NCI-H1048 (cell line): ENCODE measurements at regions not wholly inside any gene's neighbourhood (a gene's known extent, or its start where the extent isn't known, plus 50 kb on each side); places are given as distances from the start of the nearest gene placed in this dataset.

Experiments
- DNase-seq: peaks from one replicate; lab custom pipeline; 2025; lab: John Stamatoyannopoulos, UW

- DNase-seq: no peak
Measured at GRCh38 chr13:59483501-59484145, 680.1 kb downstream of the DIAPH3 start.

GRCh38 chr13:59487883-59488282 is 675.8 kb downstream of the DIAPH3 start:
- DNase-seq: no peak

GRCh38 chr13:59488436-59488835 is 675.3 kb downstream of the DIAPH3 start:
- DNase-seq: no peak

GRCh38 chr13:59490651-59491050 is 673.1 kb downstream of the DIAPH3 start:
- DNase-seq: no peak

- no peak for DNase-seq
Measured at GRCh38 chr13:59492030-59492636, 671.6 kb downstream of the DIAPH3 start.

GRCh38 chr13:59493436-59493965 is 670.2 kb downstream of the DIAPH3 start:
- no peak for DNase-seq

- DNase-seq: no peak
Measured at GRCh38 chr13:59494151-59494550, 669.6 kb downstream of the DIAPH3 start.

- no peak for DNase-seq
Measured at GRCh38 chr13:59494560-59494970, 669.2 kb downstream of the DIAPH3 start.

GRCh38 chr13:59495299-59495698 is 668.4 kb downstream of the DIAPH3 start:
- DNase-seq: no peak

GRCh38 chr13:59495936-59496512 is 667.7 kb downstream of the DIAPH3 start:
- DNase-seq: no peak

GRCh38 chr13:59497621-59498247 is 666.0 kb downstream of the DIAPH3 start:
- DNase-seq: no peak

- no peak for DNase-seq
Measured at GRCh38 chr13:59501004-59501403, 662.7 kb downstream of the DIAPH3 start.

- DNase-seq: no peak
Measured at GRCh38 chr13:59504407-59504806, 659.3 kb downstream of the DIAPH3 start.

- DNase-seq: no peak
Measured at GRCh38 chr13:59510386-59510785, 653.3 kb downstream of the DIAPH3 start.

- DNase-seq: no peak
Measured at GRCh38 chr13:59513686-59514085, 650.0 kb downstream of the DIAPH3 start.

GRCh38 chr13:59514316-59514715 is 649.4 kb downstream of the DIAPH3 start:
- DNase-seq: no peak

GRCh38 chr13:59519819-59520218 is 643.9 kb downstream of the DIAPH3 start:
- DNase-seq: no peak

- DNase-seq: no peak
Measured at GRCh38 chr13:59521549-59521948, 642.2 kb downstream of the DIAPH3 start.

GRCh38 chr13:59522652-59523051 is 641.1 kb downstream of the DIAPH3 start:
- no peak for DNase-seq

- DNase-seq: no peak
Measured at GRCh38 chr13:59527500-59527899, 636.2 kb downstream of the DIAPH3 start.

- DNase-seq: no peak
Measured at GRCh38 chr13:59531571-59532091, 632.1 kb downstream of the DIAPH3 start.

GRCh38 chr13:59532405-59532804 is 631.3 kb downstream of the DIAPH3 start:
- no peak for DNase-seq
